H1 (cell line): ENCODE measurements at regions not wholly inside any gene's neighbourhood (a gene's known extent, or its start where the extent isn't known, plus 50 kb on each side); places are given as distances from the start of the nearest gene placed in this dataset.

Experiments used
- CTCF ChIA-PET: fragments of 300-600 bp; sonication (Branson Sonifier 250); formaldehyde crosslinking; loops from one replicate; lab custom pipeline; 2021; ENCODE audit not compliant: partially characterized antibody; lab: Charles Lee
- POLR2A ChIA-PET: fragments of 300-600 bp; sonication (Branson Sonifier 250); formaldehyde crosslinking; loops from one replicate; lab custom pipeline; 2021; ENCODE audit warnings: inconsistent platforms; ENCODE audit not compliant: partially characterized antibody; lab: Charles Lee
- DNase-seq, 2 experiments: peaks; one replicate each; pipeline versions ENCODE4 v3.0.0 to v3.0.0-alpha.2; 2010 to 2022; ENCODE audit warnings: low spot score in 2 of 2, low read depth in 1 of 2, mixed read lengths in 1 of 2
- FAIRE-seq: peaks from 2 replicates; lab custom pipeline; 2011; peaks lifted over from hg19 to GRCh38; lab: Jason Lieb, UNC
- H2AFZ ChIP-seq: 2 replicates; pipeline ENCODE4 v1.8.1; 2012; ENCODE audit warnings: low read length, inconsistent platforms
- H2AK5ac ChIP-seq: 2 replicates; pipeline ENCODE4 v1.6.1; 2013; ENCODE audit warnings: low read depth, low read length
- H2BK120ac ChIP-seq: replicated peaks from 2 replicates; pipeline ENCODE3; 2013; ENCODE audit warnings: low read depth, low read length, inconsistent platforms
- H2BK12ac ChIP-seq: 2 replicates; pipeline ENCODE4 v1.6.1; 2013; ENCODE audit warnings: low read depth, low read length
- H2BK15ac ChIP-seq: 2 replicates; pipeline ENCODE4 v1.6.1; 2013; ENCODE audit warnings: low read length
- H2BK20ac ChIP-seq: 2 replicates; pipeline ENCODE4 v1.6.1; 2013; ENCODE audit warnings: low read length
- H2BK5ac ChIP-seq: 2 replicates; pipeline ENCODE4 v1.6.1; 2013; ENCODE audit warnings: low read depth, low read length
- H3K14ac ChIP-seq: 2 replicates; pipeline ENCODE4 v1.6.1; 2013; ENCODE audit warnings: inconsistent platforms; ENCODE audit not compliant: insufficient read length
- H3K18ac ChIP-seq: 2 replicates; pipeline ENCODE4 v1.6.1; 2013; ENCODE audit warnings: low read length; ENCODE audit errors: extremely low read depth
- H3K23ac ChIP-seq: 2 replicates; pipeline ENCODE4 v1.6.1; 2013; ENCODE audit warnings: inconsistent platforms; ENCODE audit not compliant: insufficient read length
- H3K23me2 ChIP-seq: 2 replicates; pipeline ENCODE4 v1.6.1; 2013; ENCODE audit warnings: low read depth, low read length
- H3K27ac ChIP-seq: 2 replicates; pipeline ENCODE4 v1.6.1; 2011; ENCODE audit warnings: low read depth, low read length, inconsistent platforms
- H3K27me3 ChIP-seq, 4 experiments: replicated peaks in 1 of 4; 1 replicate in 1 of 4; 2 replicates in 3 of 4; pipeline versions ENCODE4 v1.6.1 to v1.8.1; 2011 to 2013; ENCODE audit warnings: low read length in 3 of 4, mild to moderate bottlenecking in 3 of 4, inconsistent platforms in 2 of 4, mixed read lengths in 2 of 4, moderate library complexity in 1 of 4; ENCODE audit not compliant: control insufficient read depth in 3 of 4, insufficient read depth in 3 of 4; ENCODE audit errors: extremely low read depth in 1 of 4
- H3K36me3 ChIP-seq, 4 experiments: 2 replicates each; pipeline versions ENCODE4 v1.6.1 to v1.8.1; 2011 to 2013; ENCODE audit warnings: mild to moderate bottlenecking in 4 of 4, low read length in 3 of 4, moderate library complexity in 2 of 4, control low read depth in 1 of 4, inconsistent platforms in 1 of 4; ENCODE audit not compliant: insufficient read depth in 4 of 4, control insufficient read depth in 2 of 4
- H3K4ac ChIP-seq: replicated peaks from 2 replicates; pipeline ENCODE3; 2013; ENCODE audit warnings: low read length, low read depth, mixed read lengths, inconsistent platforms; ENCODE audit not compliant: insufficient read length
- H3K4me1 ChIP-seq, 4 experiments: replicated peaks in 1 of 4; 1 replicate in 1 of 4; 2 replicates in 3 of 4; pipeline versions ENCODE4 v1.6.1 to v1.8.1; 2011 to 2013; ENCODE audit warnings: low read length in 3 of 4, inconsistent platforms in 2 of 4, mixed read lengths in 1 of 4; ENCODE audit not compliant: insufficient read depth in 4 of 4, control insufficient read depth in 3 of 4
- H3K4me2 ChIP-seq, 2 experiments: 2 replicates each; pipeline versions ENCODE4 v1.6.1 to v1.8.1; 2011 to 2013; ENCODE audit warnings: low read depth in 2 of 2, low read length in 2 of 2, control low read depth in 1 of 2, inconsistent platforms in 1 of 2, mild to moderate bottlenecking in 1 of 2; ENCODE audit not compliant: insufficient read depth in 1 of 2
- H3K4me3 ChIP-seq, 4 experiments: fragments of 200-600, 300-600 bp in 1 of 4; sonication (generic), shearing (Covaris generic), sonication (Bioruptor Twin) in 1 of 4; 2 replicates each; pipeline versions ENCODE4 v1.5.1 to v1.8.1; 2011 to 2016; ENCODE audit warnings: low read length in 4 of 4, low read depth in 3 of 4, control low read depth in 2 of 4, inconsistent platforms in 2 of 4, mild to moderate bottlenecking in 2 of 4, mixed read lengths in 1 of 4, moderate library complexity in 1 of 4; ENCODE audit not compliant: insufficient read depth in 2 of 4; ENCODE audit errors: extremely low read depth in 1 of 4
- H3K56ac ChIP-seq: replicated peaks from 2 replicates; pipeline ENCODE3; 2013; ENCODE audit warnings: low read depth, mild to moderate bottlenecking, mixed read lengths, low read length, inconsistent platforms; ENCODE audit not compliant: insufficient read length
- H3K79me1 ChIP-seq: 2 replicates; pipeline ENCODE4 v1.6.1; 2013; ENCODE audit warnings: low read depth, low read length, control low read depth
- H3K79me2 ChIP-seq, 2 experiments: 2 replicates each; pipeline versions ENCODE4 v1.6.1 to v1.8.1; 2012 to 2013; ENCODE audit warnings: low read length in 2 of 2, mild to moderate bottlenecking in 2 of 2, inconsistent platforms in 1 of 2; ENCODE audit not compliant: insufficient read depth in 2 of 2, control insufficient read depth in 1 of 2
- H3K9ac ChIP-seq, 4 experiments: replicated peaks in 1 of 4; 1 replicate in 1 of 4; 2 replicates in 3 of 4; pipeline versions ENCODE4 v1.6.1 to v1.8.1; 2011 to 2013; ENCODE audit warnings: low read depth in 3 of 4, low read length in 3 of 4, control low read depth in 2 of 4, mild to moderate bottlenecking in 2 of 4, moderate library complexity in 2 of 4, inconsistent platforms in 1 of 4; ENCODE audit errors: extremely low read depth in 1 of 4
- H3K9me3 ChIP-seq, 2 experiments: 2 replicates each; pipeline versions ENCODE4 v1.6.1 to v1.8.1; 2012 to 2013; ENCODE audit warnings: mild to moderate bottlenecking in 2 of 2, moderate library complexity in 2 of 2, control low read depth in 1 of 2, inconsistent platforms in 1 of 2, low read depth in 1 of 2, low read length in 1 of 2, mixed read lengths in 1 of 2; ENCODE audit not compliant: insufficient read depth in 2 of 2
- H4K20me1 ChIP-seq, 2 experiments: replicated peaks in 1 of 2; 2 replicates each; pipeline versions ENCODE3 to v1.8.1; 2011 to 2013; ENCODE audit warnings: inconsistent platforms in 2 of 2, low read length in 2 of 2, mild to moderate bottlenecking in 1 of 2; ENCODE audit not compliant: insufficient read depth in 2 of 2, control insufficient read depth in 1 of 2
- H4K5ac ChIP-seq: 2 replicates; pipeline ENCODE4 v1.6.1; 2013; ENCODE audit warnings: low read length, low read depth, mixed read lengths, inconsistent platforms; ENCODE audit not compliant: insufficient read length
- H4K8ac ChIP-seq: 2 replicates; pipeline ENCODE4 v1.8.0; 2013; ENCODE audit warnings: mild to moderate bottlenecking, moderate library complexity, low read length, inconsistent platforms; ENCODE audit not compliant: insufficient read depth; ENCODE audit errors: extremely low read depth
- H4K91ac ChIP-seq: replicated peaks from 2 replicates; pipeline ENCODE3; 2013; ENCODE audit warnings: low read length, mixed read lengths, inconsistent platforms; ENCODE audit not compliant: insufficient read length
- NRF1 ChIP-seq: IDR thresholded peaks from 2 replicates; pipeline ENCODE4 v1.6.1; 2011; ENCODE audit warnings: mild to moderate bottlenecking, low read depth, low read length, improper control_type of control experiment
- POLR2AphosphoS5 ChIP-seq: IDR thresholded peaks from 2 replicates; pipeline ENCODE4 v1.6.1; 2011; ENCODE audit warnings: low read depth, low read length
- RXRA ChIP-seq: IDR thresholded peaks from 2 replicates; pipeline ENCODE4 v1.6.1; 2011; ENCODE audit warnings: low read depth, mild to moderate bottlenecking, low read length, moderate library complexity; ENCODE audit not compliant: insufficient read depth

GRCh38 chr2:17226941-17227490 lies 291.2 kb downstream of the RAD51AP2 start:
- no peak overlapping the region for H2AK5ac ChIP-seq
- no peak overlapping the region for H3K9ac ChIP-seq
- H3K79me1 ChIP-seq = no peaks in the 10 kb centered on the region
- no peak overlapping the region for H3K4me3 ChIP-seq
- 0 out of 2 replicates have a peak overlapping the region, but pooled peaks have one; percentile 31 for H2AFZ ChIP-seq
- H3K14ac ChIP-seq = no peak overlapping the region
- H3K56ac ChIP-seq = no peak overlapping the region
- H3K27ac ChIP-seq = no peak overlapping the region
- no peak overlapping the region for H3K18ac ChIP-seq
- DNase-seq (no peak), FAIRE-seq (no peak)
- no peaks in the 10 kb centered on the region for H3K23me2 ChIP-seq
- no peak overlapping the region for H4K8ac ChIP-seq
- H4K91ac ChIP-seq = no peak overlapping the region
- no peaks in the 10 kb centered on the region for H3K36me3 ChIP-seq
- ChIA-PET CTCF (interaction anchor here (0.6 to 1.1 kb wide), 3 partner anchors 10 to 449 kb away, joined by 3 read pairs; no protein-coding TSS in a partner anchor), POLR2A (interaction anchor here (0.6 kb wide), 1 partner anchor 398 kb away, joined by 3 read pairs; no protein-coding TSS in a partner anchor)
- H3K4me1 ChIP-seq = no peaks in the 10 kb centered on the region
- H3K79me2 ChIP-seq = no peaks in the 10 kb centered on the region
- H2BK120ac ChIP-seq = no peak overlapping the region
- H3K4ac ChIP-seq = no peak overlapping the region
- no peaks in the 10 kb centered on the region for H3K27me3 ChIP-seq
- H2BK5ac ChIP-seq = no peak overlapping the region
- no peak overlapping the region for H4K5ac ChIP-seq
- H2BK12ac ChIP-seq = no peak overlapping the region; the same call in 1 of the 2 replicates
- H3K9me3 ChIP-seq = no peaks in the 10 kb centered on the region
- H2BK20ac ChIP-seq = no peak overlapping the region
- no peak overlapping the region for H2BK15ac ChIP-seq
- no peak overlapping the region for H3K4me2 ChIP-seq
- H3K23ac ChIP-seq = no peak overlapping the region
- H4K20me1 ChIP-seq = no peaks in the 10 kb centered on the region
- TF ChIP-seq POLR2AphosphoS5 (no peak), NRF1 (no peak), RXRA (no peak)
